H1 (cell line): ENCODE measurements at regions not wholly inside any gene's neighbourhood (a gene's known extent, or its start where the extent isn't known, plus 50 kb on each side); places are given as distances from the start of the nearest gene placed in this dataset.

Source experiments
- CTCF ChIA-PET: fragments of 300-600 bp; sonication (Branson Sonifier 250); formaldehyde crosslinking; loops from one replicate; lab custom pipeline; 2021; ENCODE audit not compliant: partially characterized antibody; lab: Charles Lee
- POLR2A ChIA-PET: fragments of 300-600 bp; sonication (Branson Sonifier 250); formaldehyde crosslinking; loops from one replicate; lab custom pipeline; 2021; ENCODE audit warnings: inconsistent platforms; ENCODE audit not compliant: partially characterized antibody; lab: Charles Lee
- DNase-seq, 2 experiments: peaks; one replicate each; pipeline versions ENCODE4 v3.0.0 to v3.0.0-alpha.2; 2010 to 2022; ENCODE audit warnings: low spot score in 2 of 2, low read depth in 1 of 2, mixed read lengths in 1 of 2
- FAIRE-seq: peaks from 2 replicates; lab custom pipeline; 2011; peaks lifted over from hg19 to GRCh38; lab: Jason Lieb, UNC
- H2AFZ ChIP-seq: 2 replicates; pipeline ENCODE4 v1.8.1; 2012; ENCODE audit warnings: low read length, inconsistent platforms
- H2AK5ac ChIP-seq: 2 replicates; pipeline ENCODE4 v1.6.1; 2013; ENCODE audit warnings: low read depth, low read length
- H2BK120ac ChIP-seq: replicated peaks from 2 replicates; pipeline ENCODE3; 2013; ENCODE audit warnings: low read depth, low read length, inconsistent platforms
- H2BK12ac ChIP-seq: 2 replicates; pipeline ENCODE4 v1.6.1; 2013; ENCODE audit warnings: low read depth, low read length
- H2BK15ac ChIP-seq: 2 replicates; pipeline ENCODE4 v1.6.1; 2013; ENCODE audit warnings: low read length
- H2BK20ac ChIP-seq: 2 replicates; pipeline ENCODE4 v1.6.1; 2013; ENCODE audit warnings: low read length
- H2BK5ac ChIP-seq: 2 replicates; pipeline ENCODE4 v1.6.1; 2013; ENCODE audit warnings: low read depth, low read length
- H3K14ac ChIP-seq: 2 replicates; pipeline ENCODE4 v1.6.1; 2013; ENCODE audit warnings: inconsistent platforms; ENCODE audit not compliant: insufficient read length
- H3K18ac ChIP-seq: 2 replicates; pipeline ENCODE4 v1.6.1; 2013; ENCODE audit warnings: low read length; ENCODE audit errors: extremely low read depth
- H3K23ac ChIP-seq: 2 replicates; pipeline ENCODE4 v1.6.1; 2013; ENCODE audit warnings: inconsistent platforms; ENCODE audit not compliant: insufficient read length
- H3K23me2 ChIP-seq: 2 replicates; pipeline ENCODE4 v1.6.1; 2013; ENCODE audit warnings: low read depth, low read length
- H3K27ac ChIP-seq: 2 replicates; pipeline ENCODE4 v1.6.1; 2011; ENCODE audit warnings: low read depth, low read length, inconsistent platforms
- H3K27me3 ChIP-seq, 4 experiments: replicated peaks in 1 of 4; 1 replicate in 1 of 4; 2 replicates in 3 of 4; pipeline versions ENCODE4 v1.6.1 to v1.8.1; 2011 to 2013; ENCODE audit warnings: low read length in 3 of 4, mild to moderate bottlenecking in 3 of 4, inconsistent platforms in 2 of 4, mixed read lengths in 2 of 4, moderate library complexity in 1 of 4; ENCODE audit not compliant: control insufficient read depth in 3 of 4, insufficient read depth in 3 of 4; ENCODE audit errors: extremely low read depth in 1 of 4
- H3K36me3 ChIP-seq, 4 experiments: 2 replicates each; pipeline versions ENCODE4 v1.6.1 to v1.8.1; 2011 to 2013; ENCODE audit warnings: mild to moderate bottlenecking in 4 of 4, low read length in 3 of 4, moderate library complexity in 2 of 4, control low read depth in 1 of 4, inconsistent platforms in 1 of 4; ENCODE audit not compliant: insufficient read depth in 4 of 4, control insufficient read depth in 2 of 4
- H3K4ac ChIP-seq: replicated peaks from 2 replicates; pipeline ENCODE3; 2013; ENCODE audit warnings: low read length, low read depth, mixed read lengths, inconsistent platforms; ENCODE audit not compliant: insufficient read length
- H3K4me1 ChIP-seq, 4 experiments: replicated peaks in 1 of 4; 1 replicate in 1 of 4; 2 replicates in 3 of 4; pipeline versions ENCODE4 v1.6.1 to v1.8.1; 2011 to 2013; ENCODE audit warnings: low read length in 3 of 4, inconsistent platforms in 2 of 4, mixed read lengths in 1 of 4; ENCODE audit not compliant: insufficient read depth in 4 of 4, control insufficient read depth in 3 of 4
- H3K4me2 ChIP-seq, 2 experiments: 2 replicates each; pipeline versions ENCODE4 v1.6.1 to v1.8.1; 2011 to 2013; ENCODE audit warnings: low read depth in 2 of 2, low read length in 2 of 2, control low read depth in 1 of 2, inconsistent platforms in 1 of 2, mild to moderate bottlenecking in 1 of 2; ENCODE audit not compliant: insufficient read depth in 1 of 2
- H3K4me3 ChIP-seq, 4 experiments: fragments of 200-600, 300-600 bp in 1 of 4; sonication (generic), shearing (Covaris generic), sonication (Bioruptor Twin) in 1 of 4; 2 replicates each; pipeline versions ENCODE4 v1.5.1 to v1.8.1; 2011 to 2016; ENCODE audit warnings: low read length in 4 of 4, low read depth in 3 of 4, control low read depth in 2 of 4, inconsistent platforms in 2 of 4, mild to moderate bottlenecking in 2 of 4, mixed read lengths in 1 of 4, moderate library complexity in 1 of 4; ENCODE audit not compliant: insufficient read depth in 2 of 4; ENCODE audit errors: extremely low read depth in 1 of 4
- H3K56ac ChIP-seq: replicated peaks from 2 replicates; pipeline ENCODE3; 2013; ENCODE audit warnings: low read depth, mild to moderate bottlenecking, mixed read lengths, low read length, inconsistent platforms; ENCODE audit not compliant: insufficient read length
- H3K79me1 ChIP-seq: 2 replicates; pipeline ENCODE4 v1.6.1; 2013; ENCODE audit warnings: low read depth, low read length, control low read depth
- H3K79me2 ChIP-seq, 2 experiments: 2 replicates each; pipeline versions ENCODE4 v1.6.1 to v1.8.1; 2012 to 2013; ENCODE audit warnings: low read length in 2 of 2, mild to moderate bottlenecking in 2 of 2, inconsistent platforms in 1 of 2; ENCODE audit not compliant: insufficient read depth in 2 of 2, control insufficient read depth in 1 of 2
- H3K9ac ChIP-seq, 4 experiments: replicated peaks in 1 of 4; 1 replicate in 1 of 4; 2 replicates in 3 of 4; pipeline versions ENCODE4 v1.6.1 to v1.8.1; 2011 to 2013; ENCODE audit warnings: low read depth in 3 of 4, low read length in 3 of 4, control low read depth in 2 of 4, mild to moderate bottlenecking in 2 of 4, moderate library complexity in 2 of 4, inconsistent platforms in 1 of 4; ENCODE audit errors: extremely low read depth in 1 of 4
- H3K9me3 ChIP-seq, 2 experiments: 2 replicates each; pipeline versions ENCODE4 v1.6.1 to v1.8.1; 2012 to 2013; ENCODE audit warnings: mild to moderate bottlenecking in 2 of 2, moderate library complexity in 2 of 2, control low read depth in 1 of 2, inconsistent platforms in 1 of 2, low read depth in 1 of 2, low read length in 1 of 2, mixed read lengths in 1 of 2; ENCODE audit not compliant: insufficient read depth in 2 of 2
- H4K20me1 ChIP-seq, 2 experiments: replicated peaks in 1 of 2; 2 replicates each; pipeline versions ENCODE3 to v1.8.1; 2011 to 2013; ENCODE audit warnings: inconsistent platforms in 2 of 2, low read length in 2 of 2, mild to moderate bottlenecking in 1 of 2; ENCODE audit not compliant: insufficient read depth in 2 of 2, control insufficient read depth in 1 of 2
- H4K5ac ChIP-seq: 2 replicates; pipeline ENCODE4 v1.6.1; 2013; ENCODE audit warnings: low read length, low read depth, mixed read lengths, inconsistent platforms; ENCODE audit not compliant: insufficient read length
- H4K8ac ChIP-seq: 2 replicates; pipeline ENCODE4 v1.8.0; 2013; ENCODE audit warnings: mild to moderate bottlenecking, moderate library complexity, low read length, inconsistent platforms; ENCODE audit not compliant: insufficient read depth; ENCODE audit errors: extremely low read depth
- H4K91ac ChIP-seq: replicated peaks from 2 replicates; pipeline ENCODE3; 2013; ENCODE audit warnings: low read length, mixed read lengths, inconsistent platforms; ENCODE audit not compliant: insufficient read length
- ATF2 ChIP-seq: IDR thresholded peaks from 2 replicates; pipeline ENCODE4 v1.6.1; 2012; ENCODE audit warnings: low read length, inconsistent platforms
- BACH1 ChIP-seq: IDR thresholded peaks from 2 replicates; pipeline ENCODE4 v1.6.1; 2012; ENCODE audit warnings: low read length, improper control_type of control experiment
- BRCA1 ChIP-seq: IDR thresholded peaks from 2 replicates; pipeline ENCODE4 v1.6.1; 2012; ENCODE audit warnings: low read depth, low read length, improper control_type of control experiment
- CTCF ChIP-seq, 3 experiments: IDR thresholded peaks; 1 replicate in 2 of 3; 2 replicates in 1 of 3; pipeline versions ENCODE4 v1.5.1 to v1.6.1; 2011; ENCODE audit warnings: low read length in 3 of 3, mild to moderate bottlenecking in 3 of 3, inconsistent platforms in 2 of 3, low read depth in 1 of 3, moderate library complexity in 1 of 3; ENCODE audit not compliant: insufficient read depth in 1 of 3; ENCODE audit errors: control extremely low read depth in 1 of 3
- FOSL1 ChIP-seq: IDR thresholded peaks from 2 replicates; pipeline ENCODE4 v1.6.1; 2011; ENCODE audit warnings: mild to moderate bottlenecking, low read depth, low read length, moderate library complexity; ENCODE audit not compliant: insufficient read depth
- JUN ChIP-seq: IDR thresholded peaks from 2 replicates; pipeline ENCODE4 v1.6.1; 2011; ENCODE audit warnings: low read depth, mild to moderate bottlenecking, improper control_type of control experiment, low read length
- MAFK ChIP-seq: IDR thresholded peaks from 2 replicates; pipeline ENCODE4 v1.6.1; 2012; ENCODE audit warnings: low read depth, mild to moderate bottlenecking, improper control_type of control experiment, low read length
- MAX ChIP-seq: IDR thresholded peaks from 2 replicates; pipeline ENCODE4 v1.6.1; 2012; ENCODE audit warnings: inconsistent platforms
- PHF8 ChIP-seq: fragments of 200-600 bp; sonication (generic); conservative IDR thresholded peaks from 2 replicates; pipeline ENCODE4 v1.7.1; 2012; ENCODE audit warnings: low read depth, mild to moderate bottlenecking, inconsistent platforms, low read length, moderate library complexity
- SIRT6 ChIP-seq: IDR thresholded peaks from one replicate; pipeline ENCODE4 v1.7.1; 2012; ENCODE audit warnings: low read length, inconsistent platforms
- WGBS, 2 experiments: shearing (Covaris generic) in 1 of 2; methylation state at CpG; one replicate each; pipeline versions ENCODE4 v1.1.6 to v1.1.7; 2013 to 2015; ENCODE audit warnings: low lambda C conversion rate in 2 of 2, mixed read lengths in 2 of 2, inconsistent platforms in 1 of 2, low coverage in 1 of 2, missing lambda C conversion rate in 1 of 2; ENCODE audit not compliant: insufficient replicate concordance in 2 of 2, insufficient coverage in 1 of 2, insufficient read length in 1 of 2; ENCODE audit errors: extremely low coverage in 1 of 2, missing lambda C conversion rate in 1 of 2; 5-methylcytosine and 5-hydroxymethylcytosine counted together

- Histone ChIP-seq H3K9me3 (peaks cover 0 to 2% of the 10 kb centered on the region in 2 experiments; a peak in 1 of 4 replicates), H4K8ac (no peak overlapping the region), H3K14ac (no peak overlapping the region), H2AK5ac (no peak overlapping the region), H3K56ac (no peak overlapping the region), H2BK5ac (no peak overlapping the region), H2BK15ac (no peak overlapping the region), H3K23me2 (no peaks in the 10 kb centered on the region), H3K79me2 (no peaks in the 10 kb centered on the region), H3K4me2 (no peak overlapping the region), H4K91ac (no peak overlapping the region), H4K20me1 (no peaks in the 10 kb centered on the region), H3K79me1 (no peaks in the 10 kb centered on the region), H3K36me3 (no peaks in the 10 kb centered on the region), H3K27ac (no peak overlapping the region), H2BK20ac (no peak overlapping the region), H3K4ac (no peak overlapping the region), H3K9ac (no peak overlapping the region), H3K4me3 (no peak overlapping the region), H3K4me1 (no peaks in the 10 kb centered on the region), H4K5ac (no peak overlapping the region), H2BK12ac (no peak overlapping the region), H2AFZ (peak overlapping the region; percentile 76; the same call in 1 of the 2 replicates), H3K27me3 (peaks cover 0 to 1% (median 0%) of the 10 kb centered on the region in 4 experiments; a peak in 1 of 7 replicates), H2BK120ac (no peak overlapping the region), H3K18ac (no peak overlapping the region), H3K23ac (no peak overlapping the region)
- ChIA-PET POLR2A (no interaction called here), CTCF (interaction anchor here (1.1 to 1.4 kb wide), 2 partner anchors 15 to 44 kb away, joined by 3 to 4 read pairs; no protein-coding TSS in a partner anchor)
- FAIRE-seq (no peak), DNase-seq (no peak)
- WGBS, 2 experiments: 88% methylated on average over 4 of the region's 4 CpGs; no CpG with 5 or more reads in 1 of the 2 experiments
- no peak for TF ChIP-seq FOSL1
- TF ChIP-seq BRCA1: no peak
- no peak for TF ChIP-seq ATF2
- no peak for TF ChIP-seq CTCF (IDR thresholded peaks at IDR 0.05; ENCODE audit: control extremely low read depth in 1 of 3, insufficient read depth in 1 of 3, low read depth in 1 of 3, low read length in 3 of 3)
- TF ChIP-seq SIRT6: no peak
- no peak for TF ChIP-seq JUN
- no peak for TF ChIP-seq MAFK
- TF ChIP-seq BACH1: no peak
- no peak for TF ChIP-seq MAX
- TF ChIP-seq PHF8: no peak
These were observed 59.7 kb upstream of the SNCAIP start for GRCh38 chr5:122252319-122252718.
